HG03575 (cell line): ENCODE measurements at regions not wholly inside any gene's neighbourhood (a gene's known extent, or its start where the extent isn't known, plus 50 kb on each side); places are given as distances from the start of the nearest gene placed in this dataset.

ENCODE experiments used
- ATAC-seq: cut with Tn5 transposase; IDR thresholded peaks from one replicate; pipeline ENCODE4 v1.9.1; 2021; ENCODE audit not compliant: unreplicated experiment, insufficient number of reproducible peaks, low FRiP score; ENCODE audit errors: extremely low read depth

GRCh38 chr17:72531729-72532128 is 410.9 kb downstream of the SOX9 start:
- no peak for ATAC-seq

- ATAC-seq: no peak
Observed at GRCh38 chr17:72534265-72534664, 413.4 kb downstream of the SOX9 start.

DNA sequence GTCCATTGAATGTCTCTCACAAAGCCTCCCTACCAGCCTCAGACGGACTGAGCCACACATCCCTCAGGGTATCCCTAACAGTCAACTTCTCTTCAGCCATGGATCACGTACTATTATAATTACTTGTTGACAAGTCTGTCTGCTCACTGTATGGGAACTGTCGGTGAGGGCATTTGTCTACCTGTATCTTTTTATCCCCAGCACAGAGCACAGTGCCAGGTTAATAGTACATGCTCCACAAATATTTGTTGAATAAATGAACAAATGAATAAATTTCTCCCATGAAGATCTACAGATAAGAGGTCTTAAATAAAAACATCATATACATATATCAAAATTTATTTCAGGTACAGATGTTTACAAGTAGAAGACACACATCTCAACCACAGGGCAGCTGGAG is 414.0 kb downstream of the SOX9 start:
- ATAC-seq: no peak

- ATAC-seq: no peak
Observed at GRCh38 chr17:72535346-72535745, 414.5 kb downstream of the SOX9 start.

DNA sequence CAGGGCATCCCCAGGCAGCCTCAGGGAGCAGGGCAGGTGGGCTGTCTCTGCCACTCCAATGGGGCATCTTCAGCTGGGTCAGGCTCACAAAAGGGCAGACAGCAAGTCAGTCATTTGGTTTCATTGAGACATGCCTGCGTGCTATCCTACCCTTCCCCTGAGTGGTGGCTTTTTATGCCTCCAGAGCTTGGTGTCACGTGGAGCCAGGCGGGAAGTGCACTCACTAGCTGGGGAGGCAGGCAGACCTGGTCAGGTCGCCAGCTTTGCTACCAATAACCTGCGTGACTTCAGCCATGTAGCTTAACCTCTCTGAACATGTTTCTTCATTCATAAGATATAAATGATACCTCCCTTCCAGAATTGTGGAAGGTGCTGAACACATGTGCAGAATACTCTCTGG is 415.0 kb downstream of the SOX9 start:
- no peak for ATAC-seq

- no peak for ATAC-seq
Observed at GRCh38 chr17:72536788-72537187, 416.0 kb downstream of the SOX9 start.

- no peak for ATAC-seq
Observed at GRCh38 chr17:72538443-72538842, 417.6 kb downstream of the SOX9 start.

DNA sequence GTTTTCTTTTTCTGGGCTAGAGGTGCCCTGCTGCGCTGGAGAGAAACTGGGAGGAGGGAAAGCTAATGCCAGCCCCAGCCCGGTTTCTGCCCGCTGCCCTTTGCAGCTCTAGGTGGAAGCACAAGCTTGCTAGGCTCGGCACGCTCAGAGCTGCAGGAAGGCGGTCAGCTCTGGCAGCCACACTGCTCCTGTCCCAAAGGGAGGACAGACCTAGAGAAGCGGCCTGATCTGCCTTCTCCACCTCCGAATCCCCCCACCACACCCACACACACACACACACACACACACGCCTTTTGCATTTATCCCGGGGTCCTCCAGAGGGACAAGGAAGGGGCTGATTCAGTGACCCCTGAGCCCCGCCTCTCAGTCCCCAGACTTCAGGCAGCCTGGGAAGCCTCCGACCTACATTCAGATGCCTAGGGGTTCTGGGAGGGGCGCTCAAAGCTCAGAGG is 418.1 kb downstream of the SOX9 start:
- no peak for ATAC-seq

GRCh38 chr17:72539981-72540897 is 419.4 kb downstream of the SOX9 start:
- no peak for ATAC-seq

- no peak for ATAC-seq
Observed at GRCh38 chr17:72542317-72542716, 421.5 kb downstream of the SOX9 start.

DNA sequence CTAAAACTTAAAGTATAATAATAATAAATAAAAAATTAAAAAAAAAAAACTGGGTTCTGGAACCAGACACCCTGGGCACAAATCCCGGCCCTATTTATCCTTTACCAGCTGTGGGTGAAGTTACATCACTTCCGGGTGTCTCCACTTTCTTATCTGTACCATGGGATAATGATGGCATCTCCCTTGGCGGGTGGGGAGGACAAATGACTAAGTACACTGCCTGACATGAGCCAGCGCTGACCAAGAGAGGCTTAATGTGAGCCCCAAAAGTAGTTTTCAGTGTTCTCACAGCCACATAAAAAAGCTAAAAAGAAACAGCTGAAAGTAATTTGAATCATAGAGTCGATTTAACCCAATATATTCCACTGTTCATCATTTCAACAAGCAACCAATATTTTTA is 424.9 kb downstream of the SOX9 start:
- no peak for ATAC-seq

DNA sequence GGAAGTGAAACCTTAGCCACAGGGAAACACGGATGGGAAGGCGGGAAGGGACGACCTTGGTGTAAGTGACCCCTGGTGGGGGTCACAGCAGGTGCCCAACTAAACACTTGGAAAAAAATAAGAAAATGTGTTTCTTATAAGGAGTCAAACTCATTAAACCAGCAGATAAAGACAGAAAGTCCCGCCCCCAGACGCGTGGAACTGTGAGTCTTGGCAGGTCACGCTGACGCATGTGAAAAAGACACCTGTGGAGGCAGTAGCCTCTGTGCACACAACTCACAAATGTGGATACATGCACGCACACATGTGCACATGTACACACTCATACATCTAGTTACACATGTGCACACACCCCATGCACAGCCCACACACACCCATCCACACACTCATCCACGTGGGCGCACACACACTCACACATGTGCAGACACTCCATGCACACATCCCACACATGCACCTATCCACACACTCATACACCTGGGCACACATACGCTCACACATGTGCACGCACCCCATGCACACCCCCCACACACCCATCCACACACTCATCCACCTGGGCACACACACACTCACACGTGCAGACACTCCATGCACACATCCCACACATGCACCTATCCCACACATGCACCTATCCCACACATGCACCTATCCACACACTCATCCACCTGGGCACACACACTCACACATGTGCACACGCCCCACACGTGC is 432.4 kb downstream of the SOX9 start:
- no peak for ATAC-seq

DNA sequence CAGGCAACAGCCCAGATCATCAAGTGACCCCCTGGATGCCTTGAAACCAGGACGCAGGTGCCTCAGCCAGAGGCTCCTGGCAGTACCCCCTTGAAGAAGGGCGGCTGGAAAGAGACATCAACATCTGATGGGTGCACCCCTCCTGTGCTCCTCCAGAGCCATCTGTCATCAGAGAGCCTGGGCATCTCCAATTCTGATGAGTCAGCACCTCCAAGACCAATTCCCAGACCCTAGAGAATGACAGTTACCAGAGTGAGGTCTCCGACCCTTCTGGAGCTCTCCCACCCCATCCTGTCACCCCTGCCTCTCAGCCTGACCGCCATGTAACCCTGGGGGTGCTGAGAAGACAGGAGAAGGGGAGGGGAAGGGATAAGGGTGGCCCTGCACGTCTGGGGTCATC is 433.7 kb downstream of the SOX9 start:
- no peak for ATAC-seq

DNA sequence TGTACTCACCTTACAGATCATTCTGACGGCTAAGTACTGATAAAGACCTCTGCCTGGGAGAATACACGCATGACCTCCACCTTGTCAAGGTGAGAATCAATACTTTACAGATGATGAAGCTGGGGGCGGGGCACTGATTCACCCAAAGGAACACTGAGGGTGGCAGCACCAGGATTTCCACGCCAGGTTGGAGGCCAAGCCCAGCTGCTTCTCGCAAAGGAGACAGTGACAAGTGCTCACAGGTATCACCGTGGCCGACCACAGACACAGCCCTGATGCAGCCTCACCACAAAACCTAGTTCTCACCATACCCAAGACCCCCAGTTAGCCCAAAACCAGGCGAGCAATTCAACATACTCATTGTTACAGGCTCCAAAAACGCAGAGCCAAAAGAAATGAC is 434.2 kb downstream of the SOX9 start:
- ATAC-seq: no peak

- ATAC-seq: no peak
Observed at GRCh38 chr17:72556944-72557826, 436.4 kb downstream of the SOX9 start.

GRCh38 chr17:72558971-72559476 is 438.2 kb downstream of the SOX9 start:
- ATAC-seq: no peak

DNA sequence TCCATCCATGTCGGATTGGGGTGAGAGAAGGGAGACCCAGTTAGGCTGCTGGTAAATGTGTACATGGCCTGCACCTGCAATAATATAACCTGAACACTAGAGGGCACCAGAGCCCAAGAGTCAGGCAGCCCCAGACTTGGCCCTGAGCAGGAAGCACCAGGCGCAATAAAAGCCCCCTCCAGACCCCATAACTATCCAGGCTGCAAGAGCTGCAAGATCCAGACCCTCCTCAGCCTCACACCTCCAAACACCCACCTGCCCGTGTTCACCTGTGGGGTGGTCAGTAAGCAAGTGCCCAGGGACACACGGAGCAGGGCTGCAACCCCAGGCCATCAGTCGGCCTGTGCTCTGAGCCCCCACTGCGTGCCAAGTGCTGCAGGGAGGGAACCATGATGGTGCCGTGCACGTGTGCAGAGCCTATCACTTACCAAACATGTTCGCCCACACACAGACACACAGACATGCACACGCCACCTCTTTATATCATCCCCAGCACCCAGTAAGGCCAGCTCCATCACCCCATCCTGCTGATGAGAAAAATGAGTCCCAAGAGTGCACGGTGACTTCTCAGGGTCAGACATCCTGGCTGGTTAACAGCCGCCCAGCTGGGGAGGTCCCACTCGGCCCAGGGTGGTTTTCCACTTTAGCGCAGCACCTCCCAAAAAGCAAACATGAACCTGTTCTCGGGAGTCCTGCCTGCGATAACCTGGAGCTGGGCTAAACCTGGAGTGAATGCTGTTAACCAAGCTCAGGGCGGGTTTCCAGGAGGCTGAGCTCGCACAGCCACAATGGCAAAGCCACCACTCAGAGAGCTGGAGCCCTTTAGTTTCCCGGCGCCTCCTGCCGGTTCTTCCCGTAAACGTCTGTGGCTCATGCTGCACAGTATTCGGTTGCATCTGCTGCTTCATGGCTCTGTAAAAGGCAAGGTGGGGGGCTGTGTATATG is 439.8 kb downstream of the SOX9 start:
- no peak for ATAC-seq

DNA sequence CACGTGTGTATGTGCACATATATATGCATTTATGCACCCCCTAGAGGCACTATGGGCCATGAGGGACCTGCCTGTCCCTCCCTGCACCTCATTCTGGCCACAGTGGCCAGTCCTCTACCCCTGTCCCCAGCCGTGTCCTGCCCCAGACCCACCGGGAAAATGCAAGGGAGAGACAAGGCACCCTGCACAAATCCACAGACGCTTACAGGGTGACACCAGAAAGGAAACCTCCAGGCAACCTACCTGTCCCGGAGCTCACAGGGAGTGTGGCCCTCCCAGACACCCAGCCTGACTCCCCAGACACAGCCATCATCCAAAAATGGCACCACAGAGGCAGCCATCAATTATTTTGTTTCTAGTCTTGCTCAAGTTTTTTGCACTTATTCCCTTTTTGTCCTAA is 440.4 kb downstream of the SOX9 start:
- no peak for ATAC-seq
